H1 (cell line): ENCODE measurements at regions not wholly inside any gene's neighbourhood (a gene's known extent, or its start where the extent isn't known, plus 50 kb on each side); places are given as distances from the start of the nearest gene placed in this dataset.

Experiments used
- CHD1 ChIP-seq: IDR thresholded peaks from 2 replicates; pipeline ENCODE4 v1.6.1; 2012; ENCODE audit warnings: low read depth, low read length, improper control_type of control experiment
- CTCF ChIP-seq, 3 experiments: IDR thresholded peaks; 1 replicate in 2 of 3; 2 replicates in 1 of 3; pipeline versions ENCODE4 v1.5.1 to v1.6.1; 2011; ENCODE audit warnings: low read length in 3 of 3, mild to moderate bottlenecking in 3 of 3, inconsistent platforms in 2 of 3, low read depth in 1 of 3, moderate library complexity in 1 of 3; ENCODE audit not compliant: insufficient read depth in 1 of 3; ENCODE audit errors: control extremely low read depth in 1 of 3
- EGR1 ChIP-seq: IDR thresholded peaks from 2 replicates; pipeline ENCODE4 v1.6.1; 2011; ENCODE audit warnings: low read depth, low read length, borderline replicate concordance
- GTF2F1 ChIP-seq: IDR thresholded peaks from 2 replicates; pipeline ENCODE4 v1.6.1; 2012; ENCODE audit warnings: low read depth, low read length, improper control_type of control experiment, borderline replicate concordance
- JUND ChIP-seq: IDR thresholded peaks from 2 replicates; pipeline ENCODE4 v1.6.1; 2011; ENCODE audit warnings: mild to moderate bottlenecking, improper control_type of control experiment, low read length
- SUZ12 ChIP-seq: fragments of 200-600 bp; sonication (generic); IDR thresholded peaks from 2 replicates; pipeline ENCODE4 v1.6.1; 2012; ENCODE audit warnings: mild to moderate bottlenecking, inconsistent platforms, low read length, moderate library complexity, mixed read lengths

- TF ChIP-seq CHD1 (no peak), CTCF (IDR thresholded peaks at IDR 0.05; ENCODE audit: control extremely low read depth in 1 of 3, insufficient read depth in 1 of 3, low read depth in 1 of 3, low read length in 3 of 3) (no peak), JUND (no peak), SUZ12 (no peak), GTF2F1 (no peak), EGR1 (no peak)
Observed at GRCh38 chr5:93088592-93089389, 492.2 kb downstream of the NR2F1-AS1 start.
